Fibroblast of the aortic adventitia (primary cell): ENCODE measurements at regions not wholly inside any gene's neighbourhood (a gene's known extent, or its start where the extent isn't known, plus 50 kb on each side); places are given as distances from the start of the nearest gene placed in this dataset.

ENCODE experiments used
- DNase-seq: peaks from one replicate; pipeline ENCODE4 v3.0.0-alpha.2; 2010; ENCODE audit warnings: low read depth
- H3K4me3 ChIP-seq: 2 replicates; pipeline ENCODE4 v1.5.1; 2011; ENCODE audit warnings: low read depth, mild to moderate bottlenecking, control low read depth, low read length, moderate library complexity
- CTCF ChIP-seq: IDR thresholded peaks from 2 replicates; pipeline ENCODE4 v1.5.1; 2011; ENCODE audit warnings: mild to moderate bottlenecking, low read length, control low read depth, inconsistent platforms; ENCODE audit not compliant: insufficient read depth

- H3K4me3 ChIP-seq = no peak overlapping the region
- no peak for TF ChIP-seq CTCF
- DNase-seq = no peak
Observed at GRCh38 chr20:50398064-50398463, 112.1 kb upstream of the PTPN1 start.

- no peak for TF ChIP-seq CTCF
- no peak overlapping the region for H3K4me3 ChIP-seq
- DNase-seq = no peak
Observed at GRCh38 chr20:50398471-50398820, 111.7 kb upstream of the PTPN1 start.

GRCh38 chr20:50398821-50399554, 111.2 kb upstream of the PTPN1 start:
- DNase-seq = no peak
- no peak overlapping the region for H3K4me3 ChIP-seq
- TF ChIP-seq CTCF = no peak

- H3K4me3 ChIP-seq = no peak overlapping the region
- TF ChIP-seq CTCF = no peak
- DNase-seq = no peak
Observed at GRCh38 chr20:50399555-50399916, 110.6 kb upstream of the PTPN1 start.

GRCh38 chr20:50399917-50400704, 110.1 kb upstream of the PTPN1 start:
- no peak overlapping the region for H3K4me3 ChIP-seq
- no peak for TF ChIP-seq CTCF
- DNase-seq = no peak

GRCh38 chr20:50400705-50401586, 109.2 kb upstream of the PTPN1 start:
- DNase-seq = no peak
- TF ChIP-seq CTCF = no peak
- no peak overlapping the region for H3K4me3 ChIP-seq
